ENCODE measurements at regions not wholly inside any gene's neighbourhood (a gene's known extent, or its start where the extent isn't known, plus 50 kb on each side); places are given as distances from the start of the nearest gene placed in this dataset.

DNA sequence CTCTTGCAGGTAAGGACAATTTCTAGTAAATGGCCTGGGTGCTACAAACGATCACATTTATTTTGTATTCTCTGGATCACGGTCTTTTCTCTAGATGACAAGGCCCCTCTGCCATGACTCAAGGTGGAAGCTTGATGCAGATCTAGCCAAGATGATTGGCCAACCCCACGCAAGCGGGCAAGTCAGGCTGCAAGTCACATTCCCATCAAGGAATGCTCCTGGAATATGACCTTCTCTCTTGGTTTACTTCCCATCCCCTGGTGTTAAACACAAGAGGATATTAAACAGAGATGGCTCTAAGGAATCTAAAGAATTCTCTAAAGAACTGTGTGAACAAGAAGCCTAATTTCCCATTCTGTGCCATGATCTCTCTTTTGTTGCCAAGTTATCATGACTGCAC lies 97.3 kb upstream of the SERPINE2 start:
- 87 to 94% methylated on average over 4 of the region's 4 CpGs for WGBS, 2 donors
- TF ChIP-seq POLR2A (IDR thresholded peaks at IDR 0.05): no peak
- intact Hi-C loops (cut with DNase I; ENCODE audit: low total_unique reads): no loop called here
- H3K4me3 ChIP-seq (ENCODE audit: low read depth, poor library complexity, severe bottlenecking): no peak overlapping the region
- no peak for DNase-seq (ENCODE audit: low spot score in 2 of 2)

DNA sequence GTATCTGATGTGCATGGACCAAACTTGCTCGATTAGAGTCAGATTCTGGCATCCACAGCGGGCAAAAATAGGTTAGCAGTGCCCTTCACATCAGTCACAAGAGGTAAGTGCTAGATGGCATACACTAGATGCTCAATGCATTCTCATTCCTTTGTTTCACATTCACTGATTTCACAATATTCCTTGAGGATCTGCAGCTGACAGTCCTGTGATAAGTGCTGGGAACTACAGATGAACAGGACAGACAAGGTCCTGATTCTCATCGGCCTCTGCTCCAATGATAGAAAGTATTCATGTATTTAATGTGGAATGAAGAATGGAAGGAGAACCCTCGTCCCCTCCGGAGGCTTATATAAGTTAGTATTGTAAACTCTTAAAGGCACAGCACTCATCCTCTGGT lies 96.8 kb upstream of the SERPINE2 start:
- H3K4me3 ChIP-seq (ENCODE audit: low read depth, poor library complexity, severe bottlenecking): no peak overlapping the region
- 89% methylated on average over 5 of the region's 5 CpGs for WGBS, 2 donors
- intact Hi-C loops (cut with DNase I; ENCODE audit: low total_unique reads): no loop called here
- TF ChIP-seq, protein P1, sequence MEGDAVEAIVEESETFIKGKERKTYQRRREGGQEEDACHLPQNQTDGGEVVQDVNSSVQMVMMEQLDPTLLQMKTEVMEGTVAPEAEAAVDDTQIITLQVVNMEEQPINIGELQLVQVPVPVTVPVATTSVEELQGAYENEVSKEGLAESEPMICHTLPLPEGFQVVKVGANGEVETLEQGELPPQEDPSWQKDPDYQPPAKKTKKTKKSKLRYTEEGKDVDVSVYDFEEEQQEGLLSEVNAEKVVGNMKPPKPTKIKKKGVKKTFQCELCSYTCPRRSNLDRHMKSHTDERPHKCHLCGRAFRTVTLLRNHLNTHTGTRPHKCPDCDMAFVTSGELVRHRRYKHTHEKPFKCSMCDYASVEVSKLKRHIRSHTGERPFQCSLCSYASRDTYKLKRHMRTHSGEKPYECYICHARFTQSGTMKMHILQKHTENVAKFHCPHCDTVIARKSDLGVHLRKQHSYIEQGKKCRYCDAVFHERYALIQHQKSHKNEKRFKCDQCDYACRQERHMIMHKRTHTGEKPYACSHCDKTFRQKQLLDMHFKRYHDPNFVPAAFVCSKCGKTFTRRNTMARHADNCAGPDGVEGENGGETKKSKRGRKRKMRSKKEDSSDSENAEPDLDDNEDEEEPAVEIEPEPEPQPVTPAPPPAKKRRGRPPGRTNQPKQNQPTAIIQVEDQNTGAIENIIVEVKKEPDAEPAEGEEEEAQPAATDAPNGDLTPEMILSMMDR (IDR thresholded peaks at IDR 0.05): no peak
- TF ChIP-seq POLR2A (IDR thresholded peaks at IDR 0.05): no peak
- DNase-seq (ENCODE audit: low spot score in 2 of 2): no peak

GRCh38 chr2:224134003-224134734 lies 95.1 kb upstream of the SERPINE2 start:
- 92 to 95% methylated on average over 4 of the region's 4 CpGs for WGBS, 2 donors
- no peak overlapping the region for H3K4me3 ChIP-seq (ENCODE audit: low read depth, poor library complexity, severe bottlenecking)
- TF ChIP-seq, protein P1 (IDR thresholded peaks at IDR 0.05): no peak
- TF ChIP-seq POLR2A (IDR thresholded peaks at IDR 0.05): no peak
- intact Hi-C loops (cut with DNase I; ENCODE audit: low total_unique reads): no loop called here
- DNase-seq (ENCODE audit: low spot score in 2 of 2): no peak

GRCh38 chr2:224133387-224133786 lies 94.3 kb upstream of the SERPINE2 start:
- 58 to 61% methylated on average over 4 of the region's 4 CpGs for WGBS, 2 donors
- TF ChIP-seq POLR2A (IDR thresholded peaks at IDR 0.05): no peak
- TF ChIP-seq, protein P1 (IDR thresholded peaks at IDR 0.05): no peak
- intact Hi-C loops (cut with DNase I; ENCODE audit: low total_unique reads): no loop called here
- H3K4me3 ChIP-seq (ENCODE audit: low read depth, poor library complexity, severe bottlenecking): no peak overlapping the region
- no peak for DNase-seq (ENCODE audit: low spot score in 2 of 2)

GRCh38 chr2:224127871-224128501 lies 88.9 kb upstream of the SERPINE2 start:
- whole genome bisulfite sequencing, 2 donors: 46 to 47% methylated on average over 5 of the region's 5 CpGs
- no peak overlapping the region for H3K4me3 ChIP-seq (ENCODE audit: low read depth, poor library complexity, severe bottlenecking)
- no peak for DNase-seq (ENCODE audit: low spot score in 2 of 2)
- TF ChIP-seq POLR2A (IDR thresholded peaks at IDR 0.05): no peak
- TF ChIP-seq, protein P1 (IDR thresholded peaks at IDR 0.05): no peak
- intact Hi-C loops (cut with DNase I; ENCODE audit: low total_unique reads): no loop called here

GRCh38 chr2:224126440-224126839 lies 87.4 kb upstream of the SERPINE2 start:
- intact Hi-C loops (cut with DNase I; ENCODE audit: low total_unique reads): no loop called here
- 61 to 66% methylated on average over 6 of the region's 6 CpGs for WGBS, 2 donors
- TF ChIP-seq, protein P1 (IDR thresholded peaks at IDR 0.05): no peak
- TF ChIP-seq POLR2A (IDR thresholded peaks at IDR 0.05): no peak
- no peak overlapping the region for H3K4me3 ChIP-seq (ENCODE audit: low read depth, poor library complexity, severe bottlenecking)
- DNase-seq (ENCODE audit: low spot score in 2 of 2): no peak

Measured in lower leg skin (tissue), 4 donors.